ENCODE measurements at regions not wholly inside any gene's neighbourhood (a gene's known extent, or its start where the extent isn't known, plus 50 kb on each side); places are given as distances from the start of the nearest gene placed in this dataset.
A peak's percentile ranks its signal among the peaks of the same experiment; 100 is the strongest.

DNA sequence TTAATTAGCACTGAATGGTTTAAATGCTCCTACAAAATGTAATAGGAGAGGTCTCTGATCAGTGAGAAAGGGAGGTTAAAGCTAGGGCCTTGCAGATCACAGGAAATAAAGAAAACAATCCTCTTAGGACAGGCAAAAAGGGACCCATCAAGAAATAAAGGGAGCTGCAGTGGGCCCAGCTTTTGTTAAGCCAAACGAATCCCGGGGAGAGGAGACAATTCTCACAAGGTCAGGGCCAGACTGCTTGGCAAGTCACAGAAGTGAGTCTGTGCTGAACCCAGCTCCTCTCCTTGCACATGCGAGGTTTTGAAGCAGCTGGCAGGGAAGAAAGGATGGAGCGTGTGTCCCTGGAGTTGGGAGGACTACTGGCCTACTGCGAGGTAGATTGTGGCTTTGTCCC is 285.8 kb downstream of the COG6 start:
- H3K9me3 ChIP-seq (ENCODE audit: low read length) = no peaks in the 10 kb centered on the region
- H2AFZ ChIP-seq (ENCODE audit: low read length) = no peak overlapping the region
- H3K27me3 ChIP-seq (ENCODE audit: insufficient read depth, low read length) = no peaks in the 10 kb centered on the region
- no peak overlapping the region for H3K9ac ChIP-seq (ENCODE audit: low read length)
- TF ChIP-seq CTCF (IDR thresholded peaks at IDR 0.05; ENCODE audit: low read length) (no peak), EZH2 (IDR thresholded peaks at IDR 0.05; ENCODE audit: borderline replicate concordance, low read length) (no peak)
- no peaks in the 10 kb centered on the region for H3K36me3 ChIP-seq (ENCODE audit: insufficient read depth, low read length)
- H3K4me3 ChIP-seq (ENCODE audit: low read depth, low read length, poor library complexity, severe bottlenecking) = no peak overlapping the region
- no peaks in the 10 kb centered on the region for H3K79me2 ChIP-seq (ENCODE audit: insufficient read depth, low read length)
- no peaks in the 10 kb centered on the region for H3K9me2 ChIP-seq (ENCODE audit: low read depth, low read length)
- H4K20me1 ChIP-seq (ENCODE audit: insufficient read depth, low read length) = no peaks in the 10 kb centered on the region
- H3K27ac ChIP-seq (ENCODE audit: low read depth, low read length, poor library complexity, severe bottlenecking) = no peak overlapping the region
- H3K4me1 ChIP-seq (ENCODE audit: insufficient read depth, low read length, severe bottlenecking) = peaks cover 11% of the 10 kb centered on the region
- no peaks in the 10 kb centered on the region for H3F3A ChIP-seq (ENCODE audit: insufficient read depth, low read length)
- H3K4me2 ChIP-seq (ENCODE audit: low read length) = no peak overlapping the region

- H3K36me3 ChIP-seq (ENCODE audit: insufficient read depth, low read length) = no peaks in the 10 kb centered on the region
- peak overlapping the region; percentile 38; the same call in 1 of the 2 replicates for H2AFZ ChIP-seq (ENCODE audit: low read length)
- no peaks in the 10 kb centered on the region for H3K9me3 ChIP-seq (ENCODE audit: low read length)
- no peaks in the 10 kb centered on the region for H4K20me1 ChIP-seq (ENCODE audit: insufficient read depth, low read length)
- no peaks in the 10 kb centered on the region for H3K27me3 ChIP-seq (ENCODE audit: insufficient read depth, low read length)
- H3K4me3 ChIP-seq (ENCODE audit: low read depth, low read length, poor library complexity, severe bottlenecking) = no peak overlapping the region
- H3F3A ChIP-seq (ENCODE audit: insufficient read depth, low read length) = no peaks in the 10 kb centered on the region
- TF ChIP-seq EZH2 (IDR thresholded peaks at IDR 0.05; ENCODE audit: borderline replicate concordance, low read length) (no peak), CTCF (IDR thresholded peaks at IDR 0.05; ENCODE audit: low read length) (no peak)
- H3K9me2 ChIP-seq (ENCODE audit: low read depth, low read length) = no peaks in the 10 kb centered on the region
- peaks cover 11% of the 10 kb centered on the region for H3K4me1 ChIP-seq (ENCODE audit: insufficient read depth, low read length, severe bottlenecking)
- peak overlapping the region; percentile 1; the same call in 1 of the 2 replicates for H3K4me2 ChIP-seq (ENCODE audit: low read length)
- no peak overlapping the region for H3K27ac ChIP-seq (ENCODE audit: low read depth, low read length, poor library complexity, severe bottlenecking)
- no peaks in the 10 kb centered on the region for H3K79me2 ChIP-seq (ENCODE audit: insufficient read depth, low read length)
- H3K9ac ChIP-seq (ENCODE audit: low read length) = no peak overlapping the region
Observed at GRCh38 chr13:39941911-39942551, 286.6 kb downstream of the COG6 start.

- Histone ChIP-seq H3K9me3 (ENCODE audit: low read length) (no peaks in the 10 kb centered on the region), H3K9ac (ENCODE audit: low read length) (no peak overlapping the region), H3F3A (ENCODE audit: insufficient read depth, low read length) (no peaks in the 10 kb centered on the region), H3K4me1 (ENCODE audit: insufficient read depth, low read length, severe bottlenecking) (peaks cover 11% of the 10 kb centered on the region), H3K36me3 (ENCODE audit: insufficient read depth, low read length) (no peaks in the 10 kb centered on the region), H3K4me2 (ENCODE audit: low read length) (peak overlapping the region; percentile 44; the same call in 1 of the 2 replicates), H3K27me3 (ENCODE audit: insufficient read depth, low read length) (no peaks in the 10 kb centered on the region), H3K9me2 (ENCODE audit: low read depth, low read length) (no peaks in the 10 kb centered on the region), H4K20me1 (ENCODE audit: insufficient read depth, low read length) (no peaks in the 10 kb centered on the region), H3K27ac (ENCODE audit: low read depth, low read length, poor library complexity, severe bottlenecking) (no peak overlapping the region), H3K4me3 (ENCODE audit: low read depth, low read length, poor library complexity, severe bottlenecking) (no peak overlapping the region), H2AFZ (ENCODE audit: low read length) (0 out of 2 replicates have a peak overlapping the region, but pooled peaks have one; percentile 54), H3K79me2 (ENCODE audit: insufficient read depth, low read length) (no peaks in the 10 kb centered on the region)
- TF ChIP-seq CTCF (IDR thresholded peaks at IDR 0.05; ENCODE audit: low read length) (peak; percentile 100), EZH2 (IDR thresholded peaks at IDR 0.05; ENCODE audit: borderline replicate concordance, low read length) (no peak)
Observed at GRCh38 chr13:39942552-39943273, 287.3 kb downstream of the COG6 start.
